Activated T-cell treated with anti-CD3 and anti-CD28 coated beads for 48 hours (primary cell): ENCODE measurements at regions not wholly inside any gene's neighbourhood (a gene's known extent, or its start where the extent isn't known, plus 50 kb on each side); places are given as distances from the start of the nearest gene placed in this dataset.

ENCODE experiments used
- DNase-seq: peaks from one replicate; pipeline ENCODE4 v3.0.0-alpha.2; 2020; ENCODE audit warnings: low read depth

- DNase-seq = no peak
Measured at GRCh38 chr14:81669308-81669707, 135.7 kb upstream of the SEL1L start.

- no peak for DNase-seq
Measured at GRCh38 chr14:81673930-81674329, 140.3 kb upstream of the SEL1L start.

GRCh38 chr14:81676395-81676794 is 142.7 kb upstream of the SEL1L start:
- no peak for DNase-seq

- no peak for DNase-seq
Measured at GRCh38 chr14:81676879-81677278, 143.2 kb upstream of the SEL1L start.

- no peak for DNase-seq
Measured at GRCh38 chr14:81677736-81678135, 144.1 kb upstream of the SEL1L start.

GRCh38 chr14:81679226-81679625 is 145.6 kb upstream of the SEL1L start:
- DNase-seq = no peak

- no peak for DNase-seq
Measured at GRCh38 chr14:81681541-81681940, 147.9 kb upstream of the SEL1L start.

- no peak for DNase-seq
Measured at GRCh38 chr14:81682134-81682533, 148.5 kb upstream of the SEL1L start.

- no peak for DNase-seq
Measured at GRCh38 chr14:81682701-81683100, 149.0 kb upstream of the SEL1L start.

- no peak for DNase-seq
Measured at GRCh38 chr14:81684696-81685095, 151.0 kb upstream of the SEL1L start.

- DNase-seq = no peak
Measured at GRCh38 chr14:81686512-81686911, 152.9 kb upstream of the SEL1L start.

- DNase-seq = no peak
Measured at GRCh38 chr14:81691931-81692330, 158.3 kb upstream of the SEL1L start.

- no peak for DNase-seq
Measured at GRCh38 chr14:81694419-81694818, 160.8 kb upstream of the SEL1L start.

- no peak for DNase-seq
Measured at GRCh38 chr14:81709681-81710080, 176.0 kb upstream of the SEL1L start.

GRCh38 chr14:81710232-81710845 is 176.7 kb upstream of the SEL1L start:
- no peak for DNase-seq

- no peak for DNase-seq
Measured at GRCh38 chr14:81715731-81716130, 182.1 kb upstream of the SEL1L start.

- DNase-seq = no peak
Measured at GRCh38 chr14:81716953-81717352, 183.3 kb upstream of the SEL1L start.

- no peak for DNase-seq
Measured at GRCh38 chr14:81723956-81724355, 190.3 kb upstream of the SEL1L start.

- no peak for DNase-seq
Measured at GRCh38 chr14:81727218-81727617, 193.6 kb upstream of the SEL1L start.

GRCh38 chr14:81728447-81728846 is 194.8 kb upstream of the SEL1L start:
- DNase-seq = no peak

GRCh38 chr14:81729622-81730021 is 196.0 kb upstream of the SEL1L start:
- no peak for DNase-seq

- no peak for DNase-seq
Measured at GRCh38 chr14:81737938-81738337, 204.3 kb upstream of the SEL1L start.

- DNase-seq = no peak
Measured at GRCh38 chr14:81738946-81739659, 205.4 kb upstream of the SEL1L start.

- no peak for DNase-seq
Measured at GRCh38 chr14:81743605-81744004, 210.0 kb upstream of the SEL1L start.
